ENCODE measurements at regions not wholly inside any gene's neighbourhood (a gene's known extent, or its start where the extent isn't known, plus 50 kb on each side); places are given as distances from the start of the nearest gene placed in this dataset.

GRCh38 chr4:24413311-24413784 lies 171.0 kb downstream of the DHX15 start:
- in situ Hi-C loops (cut with HindIII; ENCODE audit: low sequenced_read_pairs), result loop anchor here (25.0 kb wide), 1 partner anchor 1276 kb away; no protein-coding TSS in a partner anchor
- TF ChIP-seq CTCF (IDR thresholded peaks at IDR 0.05; ENCODE audit: low read depth, low read length, missing control alignments), result no peak
- no peak overlapping the region for H3K4me3 ChIP-seq (ENCODE audit: low read depth, low read length)
- DNase-seq (ENCODE audit: low read depth), result no peak

- no peak for TF ChIP-seq CTCF (IDR thresholded peaks at IDR 0.05; ENCODE audit: low read depth, low read length, missing control alignments)
- in situ Hi-C loops (cut with HindIII; ENCODE audit: low sequenced_read_pairs), result loop anchor here (25.0 kb wide), 1 partner anchor 1275 kb away; no protein-coding TSS in a partner anchor
- H3K4me3 ChIP-seq (ENCODE audit: low read depth, low read length), result no peak overlapping the region
- DNase-seq (ENCODE audit: low read depth), result no peak
Measured at GRCh38 chr4:24411806-24412205, 172.5 kb downstream of the DHX15 start.

- no peak for DNase-seq (ENCODE audit: low read depth)
- TF ChIP-seq CTCF (IDR thresholded peaks at IDR 0.05; ENCODE audit: low read depth, low read length, missing control alignments), result no peak
- in situ Hi-C loops (cut with HindIII; ENCODE audit: low sequenced_read_pairs), result loop anchor here (25.0 kb wide), 1 partner anchor 1274 kb away; no protein-coding TSS in a partner anchor
- H3K4me3 ChIP-seq (ENCODE audit: low read depth, low read length), result no peak overlapping the region
Measured at GRCh38 chr4:24411299-24411698, 173.1 kb downstream of the DHX15 start.

- TF ChIP-seq CTCF (IDR thresholded peaks at IDR 0.05; ENCODE audit: low read depth, low read length, missing control alignments), result no peak
Measured at GRCh38 chr4:24408640-24409039, 175.7 kb downstream of the DHX15 start.

GRCh38 chr4:24405926-24406325 lies 178.4 kb downstream of the DHX15 start:
- no peak overlapping the region for H3K4me3 ChIP-seq (ENCODE audit: low read depth, low read length)
- DNase-seq (ENCODE audit: low read depth), result no peak
- in situ Hi-C loops (cut with HindIII; ENCODE audit: low sequenced_read_pairs), result loop anchor here (25.0 kb wide), 1 partner anchor 1269 kb away; no protein-coding TSS in a partner anchor
- no peak for TF ChIP-seq CTCF (IDR thresholded peaks at IDR 0.05; ENCODE audit: low read depth, low read length, missing control alignments)

More at GRCh38 chr4:24408640-24409039, 175.7 kb downstream of the DHX15 start:
- no peak overlapping the region for H3K4me3 ChIP-seq (ENCODE audit: low read depth, low read length)
- in situ Hi-C loops (cut with HindIII; ENCODE audit: low sequenced_read_pairs), result loop anchor here (25.0 kb wide), 1 partner anchor 1271 kb away; no protein-coding TSS in a partner anchor
- DNase-seq (ENCODE audit: low read depth), result no peak

- in situ Hi-C loops (cut with HindIII; ENCODE audit: low sequenced_read_pairs), result loop anchor here (25.0 kb wide), 1 partner anchor 1268 kb away; no protein-coding TSS in a partner anchor
Measured at GRCh38 chr4:24405341-24405740, 179.0 kb downstream of the DHX15 start.

More at GRCh38 chr4:24405341-24405740, 179.0 kb downstream of the DHX15 start:
- H3K4me3 ChIP-seq (ENCODE audit: low read depth, low read length), result no peak overlapping the region
- no peak for DNase-seq (ENCODE audit: low read depth)
- TF ChIP-seq CTCF (IDR thresholded peaks at IDR 0.05; ENCODE audit: low read depth, low read length, missing control alignments), result no peak
